ENCODE measurements at regions not wholly inside any gene's neighbourhood (a gene's known extent, or its start where the extent isn't known, plus 50 kb on each side); places are given as distances from the start of the nearest gene placed in this dataset.

DNA sequence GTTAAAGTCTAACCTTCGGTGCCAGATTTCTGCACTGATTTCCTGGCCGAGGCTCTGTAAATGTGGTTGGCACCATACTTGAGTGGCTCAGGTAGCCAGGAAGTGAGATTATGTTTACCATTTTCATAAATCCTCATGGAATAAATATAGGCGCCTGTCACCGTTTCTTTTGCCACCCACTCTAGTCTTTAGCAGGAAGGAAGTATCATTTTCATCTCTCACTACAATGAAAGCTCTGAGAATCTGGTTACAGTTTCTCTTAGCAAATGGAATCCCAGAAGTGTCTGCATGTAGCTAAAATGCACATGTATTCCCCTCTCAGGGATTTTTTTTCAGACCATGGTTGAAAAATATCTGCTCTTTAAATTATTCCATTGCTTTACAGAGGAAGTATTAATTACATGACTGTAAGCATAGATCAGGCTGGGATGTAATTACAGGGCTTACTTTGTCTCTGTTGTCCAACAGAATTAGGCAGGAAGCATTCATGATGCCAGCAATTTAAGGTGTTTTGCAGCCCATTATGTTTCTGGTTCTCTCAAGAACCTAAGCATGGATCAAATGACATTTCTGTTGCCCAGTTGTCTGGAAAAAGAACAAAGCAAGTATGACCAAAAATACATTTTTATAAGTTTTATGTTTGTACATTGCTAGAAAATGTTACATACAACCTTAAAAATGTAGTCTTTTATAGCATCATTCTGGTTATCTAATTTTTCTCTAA, 221.7 kb upstream of the SPRY2 start:
- H3K4me3 ChIP-seq (ENCODE audit: low read depth, low read length) = no peak overlapping the region
- TF ChIP-seq, protein P1, sequence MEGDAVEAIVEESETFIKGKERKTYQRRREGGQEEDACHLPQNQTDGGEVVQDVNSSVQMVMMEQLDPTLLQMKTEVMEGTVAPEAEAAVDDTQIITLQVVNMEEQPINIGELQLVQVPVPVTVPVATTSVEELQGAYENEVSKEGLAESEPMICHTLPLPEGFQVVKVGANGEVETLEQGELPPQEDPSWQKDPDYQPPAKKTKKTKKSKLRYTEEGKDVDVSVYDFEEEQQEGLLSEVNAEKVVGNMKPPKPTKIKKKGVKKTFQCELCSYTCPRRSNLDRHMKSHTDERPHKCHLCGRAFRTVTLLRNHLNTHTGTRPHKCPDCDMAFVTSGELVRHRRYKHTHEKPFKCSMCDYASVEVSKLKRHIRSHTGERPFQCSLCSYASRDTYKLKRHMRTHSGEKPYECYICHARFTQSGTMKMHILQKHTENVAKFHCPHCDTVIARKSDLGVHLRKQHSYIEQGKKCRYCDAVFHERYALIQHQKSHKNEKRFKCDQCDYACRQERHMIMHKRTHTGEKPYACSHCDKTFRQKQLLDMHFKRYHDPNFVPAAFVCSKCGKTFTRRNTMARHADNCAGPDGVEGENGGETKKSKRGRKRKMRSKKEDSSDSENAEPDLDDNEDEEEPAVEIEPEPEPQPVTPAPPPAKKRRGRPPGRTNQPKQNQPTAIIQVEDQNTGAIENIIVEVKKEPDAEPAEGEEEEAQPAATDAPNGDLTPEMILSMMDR (IDR thresholded peaks at IDR 0.05; ENCODE audit: low read depth, low read length) = no peak

- H3K4me3 ChIP-seq (ENCODE audit: low read depth, low read length) = no peak overlapping the region
- TF ChIP-seq, protein P1 (IDR thresholded peaks at IDR 0.05; ENCODE audit: low read depth, low read length) = no peak
Observed at GRCh38 chr13:80560609-80561008, 219.7 kb upstream of the SPRY2 start.

- TF ChIP-seq, protein P1 (IDR thresholded peaks at IDR 0.05; ENCODE audit: low read depth, low read length) = no peak
- H3K4me3 ChIP-seq (ENCODE audit: low read depth, low read length) = no peak overlapping the region
Observed at GRCh38 chr13:80559944-80560343, 219.0 kb upstream of the SPRY2 start.

DNA sequence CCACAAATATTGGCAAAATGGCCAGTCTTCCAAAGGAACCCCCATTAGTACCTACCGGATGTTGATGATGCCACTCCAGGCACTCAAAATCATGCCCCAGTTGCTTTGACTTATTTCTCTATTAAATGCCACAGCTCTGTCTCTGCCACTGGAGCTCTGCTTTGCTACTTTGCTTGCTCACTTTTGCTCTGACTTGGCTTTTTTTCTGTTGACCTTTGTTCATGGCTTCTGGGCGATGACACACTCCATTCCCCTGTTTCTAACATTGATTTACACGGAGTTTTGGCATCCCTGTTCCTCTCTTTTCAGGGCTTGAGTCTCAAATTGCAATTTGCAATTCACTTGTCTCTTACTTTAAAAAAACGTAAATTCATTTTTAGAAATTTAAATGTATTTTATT, 217.1 kb upstream of the SPRY2 start:
- H3K4me3 ChIP-seq (ENCODE audit: low read depth, low read length) = no peak overlapping the region
- TF ChIP-seq, protein P1 (IDR thresholded peaks at IDR 0.05; ENCODE audit: low read depth, low read length) = no peak

GRCh38 chr13:80555796-80556678, 215.1 kb upstream of the SPRY2 start:
- no peak overlapping the region for H3K4me3 ChIP-seq (ENCODE audit: low read depth, low read length)
- TF ChIP-seq, protein P1 (IDR thresholded peaks at IDR 0.05; ENCODE audit: low read depth, low read length) = no peak

GRCh38 chr13:80552851-80553440, 212.0 kb upstream of the SPRY2 start:
- TF ChIP-seq, protein P1 (IDR thresholded peaks at IDR 0.05; ENCODE audit: low read depth, low read length) = no peak
- H3K4me3 ChIP-seq (ENCODE audit: low read depth, low read length) = no peak overlapping the region

Measured in WI38 (cell line).